Testis (tissue), 2 donors: ENCODE measurements at regions not wholly inside any gene's neighbourhood (a gene's known extent, or its start where the extent isn't known, plus 50 kb on each side); places are given as distances from the start of the nearest gene placed in this dataset.

ENCODE experiments used
- DNase-seq: peaks from one replicate; pipeline ENCODE4 v3.0.0-alpha.2; 2019
- H3K27ac ChIP-seq, 2 donors: fragments of 200-600 bp; sonication (generic); one replicate each; pipeline ENCODE4 v1.5.1; 2019
- H3K27me3 ChIP-seq: fragments of 200-600 bp; sonication (generic); one replicate; pipeline ENCODE4 v1.5.1; 2019
- H3K36me3 ChIP-seq: fragments of 200-600 bp; sonication (generic); one replicate; pipeline ENCODE4 v1.5.1; 2017; ENCODE audit warnings: low read depth; ENCODE audit errors: missing control alignments
- H3K4me1 ChIP-seq: fragments of 200-600 bp; sonication (generic); one replicate; pipeline ENCODE4 v1.5.1; 2019
- H3K4me3 ChIP-seq, 2 donors: fragments of 200-600 bp; sonication (generic); one replicate each; pipeline ENCODE4 v1.5.1; 2017 to 2019
- H3K9me3 ChIP-seq: fragments of 200-600 bp; sonication (generic); one replicate; pipeline ENCODE4 v1.5.1; 2017
- CTCF ChIP-seq, 3 experiments: fragments of 450-650 bp in 2 of 3; fragments of 200-600 bp in 1 of 3; sonication (generic) in 1 of 3; IDR thresholded peaks; one replicate each; pipeline ENCODE4 v1.5.1; 2016 to 2019; ENCODE audit warnings: antibody characterized with exemption in 3 of 3, mild to moderate bottlenecking in 2 of 3, moderate library complexity in 1 of 3
- POLR2A ChIP-seq: fragments of 450-650 bp; IDR thresholded peaks from one replicate; pipeline ENCODE4 v1.6.1; 2017; ENCODE audit warnings: antibody characterized with exemption, mild to moderate bottlenecking, moderate library complexity
- WGBS, 2 donors: methylation state at CpG; one replicate each; pipeline ENCODE4 v1.1.5; 2018; 5-methylcytosine and 5-hydroxymethylcytosine counted together
- intact Hi-C: fragments of 100-400 bp; cut with DNase I; formaldehyde crosslinking; loops from one replicate; pipeline ENCODE4 v1.15.1; 2023; ENCODE audit warnings: low total_unique reads

DNA sequence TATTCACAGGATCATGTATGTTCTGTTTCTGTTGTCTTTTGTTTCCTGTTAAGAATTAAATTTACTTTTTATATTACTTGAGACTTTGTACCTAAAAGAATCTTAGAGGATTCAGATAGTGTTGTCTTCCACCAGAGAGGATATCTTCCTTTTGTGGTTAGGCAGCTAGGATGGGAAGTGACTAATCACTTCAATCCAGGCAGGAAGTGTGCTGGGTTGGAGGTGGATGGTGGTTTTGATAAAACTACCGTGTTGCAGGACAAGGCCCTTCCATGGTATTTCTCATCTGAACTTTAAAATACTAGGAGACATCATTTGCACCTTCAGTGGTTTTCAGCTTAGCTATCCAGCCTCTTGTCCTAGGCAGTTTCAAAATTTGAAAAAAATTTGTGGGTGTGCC lies 728.6 kb upstream of the CDH2 start:
- no peak overlapping the region for H3K4me3 ChIP-seq
- TF ChIP-seq POLR2A: no peak
- TF ChIP-seq CTCF (IDR thresholded peaks at IDR 0.05): no peak
- no peaks in the 10 kb centered on the region for H3K27me3 ChIP-seq
- H3K27ac ChIP-seq: no peak overlapping the region
- H3K36me3 ChIP-seq: no peaks in the 10 kb centered on the region
- no peak for DNase-seq
- no peaks in the 10 kb centered on the region for H3K9me3 ChIP-seq
- WGBS, 2 donors: 69 to 74% methylated on average over 1 of the region's 1 CpG
- H3K4me1 ChIP-seq: no peaks in the 10 kb centered on the region
- intact Hi-C loops: no loop called here

- Histone ChIP-seq H3K27me3 (no peaks in the 10 kb centered on the region), H3K36me3 (no peaks in the 10 kb centered on the region), H3K9me3 (no peaks in the 10 kb centered on the region), H3K4me1 (no peaks in the 10 kb centered on the region), H3K4me3 (no peak overlapping the region), H3K27ac (no peak overlapping the region)
- TF ChIP-seq CTCF (IDR thresholded peaks at IDR 0.05) (no peak), POLR2A (no peak)
- no peak for DNase-seq
- 79 to 80% methylated on average over 1 of the region's 1 CpG for WGBS, 2 donors
- intact Hi-C loops: no loop called here
Measured at GRCh38 chr18:28904789-28905364, 727.9 kb upstream of the CDH2 start.

GRCh38 chr18:28903306-28903705 lies 726.4 kb upstream of the CDH2 start:
- H3K27me3 ChIP-seq: no peaks in the 10 kb centered on the region

DNA sequence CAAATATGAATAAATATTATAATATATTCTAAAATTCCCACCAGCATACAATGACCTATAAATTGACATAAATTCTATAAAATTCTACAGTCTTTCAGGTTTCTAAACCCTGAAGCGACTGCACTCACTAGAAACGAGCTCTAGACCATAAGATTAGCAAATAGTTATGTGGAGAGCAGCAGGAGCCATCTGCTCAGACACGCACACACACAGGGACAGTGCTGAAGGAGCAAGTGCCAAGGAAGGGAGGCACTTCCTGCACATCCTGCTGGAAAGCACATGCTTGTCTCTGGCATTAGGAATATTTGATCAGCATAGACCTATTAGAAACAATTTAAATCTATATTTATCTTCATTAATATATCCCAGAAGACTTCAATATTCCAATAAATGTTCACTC lies 713.9 kb upstream of the CDH2 start:
- intact Hi-C loops: no loop called here
- no peak for TF ChIP-seq POLR2A
- no peak for TF ChIP-seq CTCF (IDR thresholded peaks at IDR 0.05)
- Histone ChIP-seq H3K9me3 (no peaks in the 10 kb centered on the region), H3K36me3 (no peaks in the 10 kb centered on the region), H3K4me3 (no peak overlapping the region), H3K27ac (no peak overlapping the region), H3K27me3 (no peaks in the 10 kb centered on the region), H3K4me1 (no peaks in the 10 kb centered on the region)
- no peak for DNase-seq
- 46 to 59% methylated on average over 3 of the region's 3 CpGs for WGBS, 2 donors

More at GRCh38 chr18:28903306-28903705, 726.4 kb upstream of the CDH2 start:
- TF ChIP-seq POLR2A: no peak
- TF ChIP-seq CTCF (IDR thresholded peaks at IDR 0.05): no peak
- H3K36me3 ChIP-seq: no peaks in the 10 kb centered on the region
- 90 to 93% methylated on average over 1 of the region's 1 CpG for WGBS, 2 donors
- intact Hi-C loops: no loop called here
- no peaks in the 10 kb centered on the region for H3K9me3 ChIP-seq
- H3K27ac ChIP-seq: no peak overlapping the region
- no peak overlapping the region for H3K4me3 ChIP-seq
- no peak for DNase-seq
- H3K4me1 ChIP-seq: no peaks in the 10 kb centered on the region

DNA sequence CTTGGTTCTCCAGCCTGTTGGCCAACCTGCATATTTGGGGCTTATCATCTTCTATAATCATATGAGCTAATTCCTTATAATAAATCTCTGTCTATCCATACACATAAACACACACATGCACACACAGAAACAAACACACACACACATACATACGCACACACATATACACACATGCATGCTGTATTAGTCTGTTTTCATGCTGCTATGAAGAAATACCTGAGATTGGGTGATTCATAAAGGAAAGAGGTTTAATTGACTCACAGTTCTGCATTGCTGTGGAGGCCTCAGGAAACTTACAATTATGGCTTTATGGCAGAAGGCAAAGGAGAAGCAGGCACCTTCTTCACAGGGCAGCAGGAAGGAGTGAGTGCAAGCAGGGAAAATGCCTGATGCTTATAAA lies 707.4 kb upstream of the CDH2 start:
- no peak for DNase-seq
- no peaks in the 10 kb centered on the region for H3K9me3 ChIP-seq
- no peak for TF ChIP-seq POLR2A
- no peak for TF ChIP-seq CTCF (IDR thresholded peaks at IDR 0.05)
- H3K4me3 ChIP-seq: no peak overlapping the region
- no peaks in the 10 kb centered on the region for H3K27me3 ChIP-seq
- no peak overlapping the region for H3K27ac ChIP-seq
- WGBS, 2 donors: 93 to 94% methylated on average over 1 of the region's 1 CpG
- no peaks in the 10 kb centered on the region for H3K36me3 ChIP-seq
- intact Hi-C loops: no loop called here
- no peaks in the 10 kb centered on the region for H3K4me1 ChIP-seq
